22Rv1 (cell line): ENCODE measurements at regions not wholly inside any gene's neighbourhood (a gene's known extent, or its start where the extent isn't known, plus 50 kb on each side); places are given as distances from the start of the nearest gene placed in this dataset.

Source experiments
- CTCF ChIP-seq: fragments of 450-650 bp; IDR thresholded peaks from 2 replicates; pipeline ENCODE4 v1.5.1; 2017; ENCODE audit warnings: mild to moderate bottlenecking
- ZFX ChIP-seq: fragments of 450-650 bp; IDR thresholded peaks from 2 replicates; pipeline ENCODE4 v1.6.1; 2017; ENCODE audit warnings: antibody characterized with exemption, borderline replicate concordance

GRCh38 chr10:118853916-118854315, 99.1 kb upstream of the CACUL1 start:
- TF ChIP-seq CTCF (no peak), ZFX (no peak)
